ENCODE measurements at regions not wholly inside any gene's neighbourhood (a gene's known extent, or its start where the extent isn't known, plus 50 kb on each side); places are given as distances from the start of the nearest gene placed in this dataset.

DNA sequence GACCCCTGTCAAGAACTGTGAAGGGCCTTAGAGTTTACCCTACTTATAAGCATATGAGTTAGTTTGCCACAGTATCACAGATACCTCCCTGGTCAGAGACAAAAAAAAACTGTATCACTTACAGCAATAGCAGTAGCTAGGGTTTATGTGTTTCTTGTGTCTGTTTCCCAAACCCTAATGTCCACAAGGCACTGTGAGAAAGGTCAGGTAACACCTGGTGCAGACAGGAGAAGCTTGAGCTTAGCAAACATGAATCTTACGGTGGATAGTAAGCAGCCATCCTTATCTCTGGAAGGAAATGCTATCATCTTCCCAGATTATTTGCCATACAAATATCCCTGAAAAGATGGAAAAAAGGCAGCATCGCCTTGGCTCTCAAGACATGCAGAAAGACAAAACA, 208.5 kb upstream of the KCNN2 start:
- TF ChIP-seq, protein P1, sequence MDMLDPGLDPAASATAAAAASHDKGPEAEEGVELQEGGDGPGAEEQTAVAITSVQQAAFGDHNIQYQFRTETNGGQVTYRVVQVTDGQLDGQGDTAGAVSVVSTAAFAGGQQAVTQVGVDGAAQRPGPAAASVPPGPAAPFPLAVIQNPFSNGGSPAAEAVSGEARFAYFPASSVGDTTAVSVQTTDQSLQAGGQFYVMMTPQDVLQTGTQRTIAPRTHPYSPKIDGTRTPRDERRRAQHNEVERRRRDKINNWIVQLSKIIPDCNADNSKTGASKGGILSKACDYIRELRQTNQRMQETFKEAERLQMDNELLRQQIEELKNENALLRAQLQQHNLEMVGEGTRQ (IDR thresholded peaks at IDR 0.05; ENCODE audit: low read depth, low read length), result no peak
- TF ChIP-seq, protein P2, sequence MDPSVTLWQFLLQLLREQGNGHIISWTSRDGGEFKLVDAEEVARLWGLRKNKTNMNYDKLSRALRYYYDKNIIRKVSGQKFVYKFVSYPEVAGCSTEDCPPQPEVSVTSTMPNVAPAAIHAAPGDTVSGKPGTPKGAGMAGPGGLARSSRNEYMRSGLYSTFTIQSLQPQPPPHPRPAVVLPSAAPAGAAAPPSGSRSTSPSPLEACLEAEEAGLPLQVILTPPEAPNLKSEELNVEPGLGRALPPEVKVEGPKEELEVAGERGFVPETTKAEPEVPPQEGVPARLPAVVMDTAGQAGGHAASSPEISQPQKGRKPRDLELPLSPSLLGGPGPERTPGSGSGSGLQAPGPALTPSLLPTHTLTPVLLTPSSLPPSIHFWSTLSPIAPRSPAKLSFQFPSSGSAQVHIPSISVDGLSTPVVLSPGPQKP (IDR thresholded peaks at IDR 0.05; ENCODE audit: borderline replicate concordance, low read depth, low read length), result no peak
- TF ChIP-seq, protein P3, sequence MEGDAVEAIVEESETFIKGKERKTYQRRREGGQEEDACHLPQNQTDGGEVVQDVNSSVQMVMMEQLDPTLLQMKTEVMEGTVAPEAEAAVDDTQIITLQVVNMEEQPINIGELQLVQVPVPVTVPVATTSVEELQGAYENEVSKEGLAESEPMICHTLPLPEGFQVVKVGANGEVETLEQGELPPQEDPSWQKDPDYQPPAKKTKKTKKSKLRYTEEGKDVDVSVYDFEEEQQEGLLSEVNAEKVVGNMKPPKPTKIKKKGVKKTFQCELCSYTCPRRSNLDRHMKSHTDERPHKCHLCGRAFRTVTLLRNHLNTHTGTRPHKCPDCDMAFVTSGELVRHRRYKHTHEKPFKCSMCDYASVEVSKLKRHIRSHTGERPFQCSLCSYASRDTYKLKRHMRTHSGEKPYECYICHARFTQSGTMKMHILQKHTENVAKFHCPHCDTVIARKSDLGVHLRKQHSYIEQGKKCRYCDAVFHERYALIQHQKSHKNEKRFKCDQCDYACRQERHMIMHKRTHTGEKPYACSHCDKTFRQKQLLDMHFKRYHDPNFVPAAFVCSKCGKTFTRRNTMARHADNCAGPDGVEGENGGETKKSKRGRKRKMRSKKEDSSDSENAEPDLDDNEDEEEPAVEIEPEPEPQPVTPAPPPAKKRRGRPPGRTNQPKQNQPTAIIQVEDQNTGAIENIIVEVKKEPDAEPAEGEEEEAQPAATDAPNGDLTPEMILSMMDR (conservative IDR thresholded peaks at IDR 0.05; ENCODE audit: low read depth, low read length), result no peak
- TF ChIP-seq NFE2L2 (IDR thresholded peaks at IDR 0.05; ENCODE audit: low read depth, low read length) (no peak), POLR2A (IDR thresholded peaks at IDR 0.05; ENCODE audit: low read depth, low read length) (no peak), RFX5 (IDR thresholded peaks at IDR 0.05; ENCODE audit: low read depth, low read length) (no peak), RCOR1 (IDR thresholded peaks at IDR 0.05; ENCODE audit: insufficient replicate concordance, low read length) (no peak), RAD21 (IDR thresholded peaks at IDR 0.05; ENCODE audit: low read length) (no peak), CEBPB (IDR thresholded peaks at IDR 0.05; ENCODE audit: low read depth, low read length) (no peak), MXI1 (IDR thresholded peaks at IDR 0.05; ENCODE audit: borderline replicate concordance, low read depth, low read length) (no peak), SMC3 (IDR thresholded peaks at IDR 0.05; ENCODE audit: low read depth, low read length) (no peak)
